H9 (cell line): ENCODE measurements at regions not wholly inside any gene's neighbourhood (a gene's known extent, or its start where the extent isn't known, plus 50 kb on each side); places are given as distances from the start of the nearest gene placed in this dataset.
A peak's percentile ranks its signal among the peaks of the same experiment; 100 is the strongest.

Experiments used
- DNase-seq: peaks from one replicate; pipeline ENCODE4 v3.0.0-alpha.2; 2017
- H2AFZ ChIP-seq: one replicate; pipeline ENCODE4 v1.6.1; 2013; ENCODE audit warnings: mild to moderate bottlenecking, low read length, control low read depth, moderate library complexity
- H2AK5ac ChIP-seq: 2 replicates; pipeline ENCODE4 v1.6.1; 2013; ENCODE audit warnings: low read length, control low read depth, mixed read lengths; ENCODE audit not compliant: insufficient read length
- H2BK120ac ChIP-seq: one replicate; pipeline ENCODE4 v1.6.1; 2013; ENCODE audit warnings: low read depth, mild to moderate bottlenecking, low read length, control low read depth, inconsistent platforms; ENCODE audit not compliant: poor library complexity, severe bottlenecking
- H2BK12ac ChIP-seq: 2 replicates; pipeline ENCODE4 v1.6.1; 2013; ENCODE audit warnings: low read length, control low read depth, mixed read lengths, low read depth; ENCODE audit not compliant: insufficient read length
- H2BK15ac ChIP-seq: 2 replicates; pipeline ENCODE4 v1.6.1; 2013; ENCODE audit warnings: low read depth, low read length, control low read depth
- H2BK20ac ChIP-seq: one replicate; pipeline ENCODE4 v1.6.1; 2013; ENCODE audit warnings: low read depth, mild to moderate bottlenecking, low read length, control low read depth, inconsistent platforms; ENCODE audit not compliant: poor library complexity, severe bottlenecking
- H2BK5ac ChIP-seq: 2 replicates; pipeline ENCODE4 v1.6.1; 2013; ENCODE audit warnings: low read length, control low read depth, mixed read lengths; ENCODE audit not compliant: insufficient read length
- H3K14ac ChIP-seq: 2 replicates; pipeline ENCODE4 v1.6.1; 2013; ENCODE audit warnings: low read length, control low read depth; ENCODE audit not compliant: insufficient read depth
- H3K18ac ChIP-seq: 2 replicates; pipeline ENCODE4 v1.6.1; 2013; ENCODE audit warnings: low read depth, mild to moderate bottlenecking, mixed read lengths, low read length, control low read depth; ENCODE audit not compliant: insufficient read length
- H3K23ac ChIP-seq: 2 replicates; pipeline ENCODE4 v1.6.1; 2013; ENCODE audit warnings: low read length, control low read depth, mixed read lengths, low read depth; ENCODE audit not compliant: insufficient read length
- H3K23me2 ChIP-seq: 2 replicates; pipeline ENCODE4 v1.6.1; 2013; ENCODE audit warnings: low read depth, mild to moderate bottlenecking, mixed read lengths, low read length, control low read depth; ENCODE audit not compliant: insufficient read length, poor library complexity, severe bottlenecking
- H3K27ac ChIP-seq: 2 replicates; pipeline ENCODE4 v1.5.1; 2013; ENCODE audit warnings: low read length, control low read depth, mixed read lengths, low read depth; ENCODE audit not compliant: insufficient read length
- H3K27me3 ChIP-seq: 2 replicates; pipeline ENCODE4 v1.6.1; 2013; ENCODE audit warnings: low read length, control low read depth, inconsistent platforms; ENCODE audit not compliant: insufficient read depth
- H3K4ac ChIP-seq: 2 replicates; pipeline ENCODE4 v1.6.1; 2013; ENCODE audit warnings: low read depth, mild to moderate bottlenecking, control low read depth, inconsistent platforms, low read length, moderate library complexity
- H3K4me1 ChIP-seq: 2 replicates; pipeline ENCODE4 v1.6.1; 2013; ENCODE audit warnings: low read length, control low read depth, inconsistent platforms; ENCODE audit not compliant: insufficient read depth
- H3K4me2 ChIP-seq: 2 replicates; pipeline ENCODE4 v1.6.1; 2013; ENCODE audit warnings: low read length, control low read depth, mixed read lengths; ENCODE audit not compliant: insufficient read length, insufficient read depth
- H3K56ac ChIP-seq: 2 replicates; pipeline ENCODE4 v1.6.1; 2013; ENCODE audit warnings: low read depth, mild to moderate bottlenecking, mixed read lengths, low read length, control low read depth; ENCODE audit not compliant: insufficient read length
- H3K79me1 ChIP-seq: 2 replicates; pipeline ENCODE4 v1.6.1; 2013; ENCODE audit warnings: low read depth, mild to moderate bottlenecking, moderate library complexity, low read length, control low read depth, inconsistent platforms; ENCODE audit not compliant: insufficient read depth, poor library complexity, severe bottlenecking
- H3K79me2 ChIP-seq: 2 replicates; pipeline ENCODE4 v1.6.1; 2013; ENCODE audit warnings: low read length, control low read depth, inconsistent platforms; ENCODE audit not compliant: insufficient read depth
- H3K9ac ChIP-seq: 2 replicates; pipeline ENCODE4 v1.6.1; 2013; ENCODE audit warnings: low read length, control low read depth, mixed read lengths; ENCODE audit not compliant: insufficient read length; ENCODE audit errors: extremely low read depth
- H3K9me3 ChIP-seq: one replicate; pipeline ENCODE4 v1.6.1; 2013; ENCODE audit warnings: low read depth, low read length, inconsistent platforms; ENCODE audit not compliant: control insufficient read depth
- H3T11ph ChIP-seq: one replicate; pipeline ENCODE4 v1.6.1; 2013; ENCODE audit warnings: mild to moderate bottlenecking, low read length, control low read depth, inconsistent platforms
- H4K20me1 ChIP-seq: one replicate; pipeline ENCODE4 v1.6.1; 2013; ENCODE audit not compliant: control insufficient read depth, insufficient read length, insufficient read depth
- H4K5ac ChIP-seq: 2 replicates; pipeline ENCODE4 v1.6.1; 2013; ENCODE audit warnings: low read depth, mild to moderate bottlenecking, mixed read lengths, low read length, control low read depth; ENCODE audit not compliant: insufficient read length
- H4K8ac ChIP-seq: replicated peaks from 2 replicates; pipeline ENCODE4 v1.6.1; 2013; ENCODE audit warnings: low read length, control low read depth, mixed read lengths, low read depth; ENCODE audit not compliant: insufficient read length
- H4K91ac ChIP-seq: 2 replicates; pipeline ENCODE4 v1.6.1; 2013; ENCODE audit warnings: low read depth, mild to moderate bottlenecking, moderate library complexity, mixed read lengths, low read length, control low read depth; ENCODE audit not compliant: insufficient read length
- H3K27ac Mint-ChIP-seq, 3 experiments: 2 replicates in 2 of 3; 3 replicates in 1 of 3; pipeline ENCODE4 v1.8.0; 2020 to 2021; ENCODE audit warnings: mixed read lengths in 3 of 3, mild to moderate bottlenecking in 1 of 3, moderate library complexity in 1 of 3
- H3K27me3 Mint-ChIP-seq: 2 replicates; pipeline ENCODE4 v1.8.0; 2021; ENCODE audit warnings: low read depth, mild to moderate bottlenecking, moderate library complexity, mixed read lengths
- H3K36me3 Mint-ChIP-seq, 3 experiments: 2 replicates in 2 of 3; 3 replicates in 1 of 3; pipeline ENCODE4 v1.8.0; 2020 to 2021; ENCODE audit warnings: low read depth in 3 of 3, mixed read lengths in 3 of 3; ENCODE audit not compliant: insufficient read depth in 1 of 3
- H3K4me1 Mint-ChIP-seq, 2 experiments: 2 replicates each; pipeline ENCODE4 v1.8.0; 2020; ENCODE audit warnings: mixed read lengths in 2 of 2
- H3K4me3 Mint-ChIP-seq, 2 experiments: 2 replicates in 1 of 2; 3 replicates in 1 of 2; pipeline ENCODE4 v1.8.0; 2020 to 2021; ENCODE audit warnings: mild to moderate bottlenecking in 2 of 2, mixed read lengths in 2 of 2, moderate library complexity in 1 of 2
- H3K9me3 Mint-ChIP-seq, 2 experiments: 2 replicates in 1 of 2; 3 replicates in 1 of 2; pipeline ENCODE4 v1.8.0; 2020; ENCODE audit warnings: mild to moderate bottlenecking in 2 of 2, mixed read lengths in 2 of 2, moderate library complexity in 1 of 2
- CTCF ChIP-seq: fragments of 200-600 bp; sonication (generic); conservative IDR thresholded peaks from 3 replicates; pipeline ENCODE4 v1.8.0; 2021; ENCODE audit warnings: antibody characterized with exemption, mild to moderate bottlenecking
- WGBS: extraction: QIAGEN DNeasy Blood & Tissue Kit; methylation state at CpG from one replicate; pipeline ENCODE4 v1.1.7; 2013; ENCODE audit warnings: missing lambda C conversion rate, low lambda C conversion rate, mixed read lengths; ENCODE audit not compliant: insufficient read length; ENCODE audit errors: extremely low coverage; 5-methylcytosine and 5-hydroxymethylcytosine counted together

- no peak for TF ChIP-seq CTCF
- H3K79me2 ChIP-seq, result no peaks in the 10 kb centered on the region
- H3K4me2 ChIP-seq, result no peak overlapping the region
- H3K18ac ChIP-seq, result no peak overlapping the region
- no peak overlapping the region for H4K91ac ChIP-seq
- no peak overlapping the region for H3K23ac ChIP-seq
- H4K5ac ChIP-seq, result no peak overlapping the region
- H3K36me3 Mint-ChIP-seq, result peaks cover 0 to 1% (median 0%) of the 10 kb centered on the region in 3 experiments; a peak in 1 of 7 replicates
- no peak overlapping the region for H3T11ph ChIP-seq
- no peak for DNase-seq
- H2BK20ac ChIP-seq, result no peak overlapping the region
- no peak overlapping the region for H3K27ac ChIP-seq
- no peak overlapping the region for H3K4me3 Mint-ChIP-seq
- no peaks in the 10 kb centered on the region for H3K79me1 ChIP-seq
- no peaks in the 10 kb centered on the region for H3K27me3 ChIP-seq
- no peaks in the 10 kb centered on the region for H3K4me1 ChIP-seq
- H2BK120ac ChIP-seq, result no peak overlapping the region
- peak overlapping the region in 1 of 3 experiments; percentile 12; a peak in 1 of 7 replicates for H3K27ac Mint-ChIP-seq
- H3K9me3 Mint-ChIP-seq, result no peaks in the 10 kb centered on the region; a peak in 1 of 5 replicates
- no peak overlapping the region for H2BK15ac ChIP-seq
- no peaks in the 10 kb centered on the region for H4K20me1 ChIP-seq
- H3K23me2 ChIP-seq, result no peaks in the 10 kb centered on the region
- H3K27me3 Mint-ChIP-seq, result no peaks in the 10 kb centered on the region
- no peaks in the 10 kb centered on the region for H3K9me3 ChIP-seq
- no peak overlapping the region for H2AK5ac ChIP-seq
- no peak overlapping the region for H3K56ac ChIP-seq
- H3K4me1 Mint-ChIP-seq, result no peaks in the 10 kb centered on the region
- no CpG with 5 or more reads among the region's 2 CpGs for WGBS
- H4K8ac ChIP-seq, result no peak overlapping the region
- no peak overlapping the region for H3K4ac ChIP-seq
- no peak overlapping the region for H3K14ac ChIP-seq
- no peak overlapping the region for H2BK5ac ChIP-seq
- H2AFZ ChIP-seq, result no peak overlapping the region
- H2BK12ac ChIP-seq, result no peak overlapping the region
- H3K9ac ChIP-seq, result no peak overlapping the region
These were observed 850.0 kb downstream of the DHX35 start for GRCh38 chr20:39812116-39812515.
